ENCODE measurements at regions not wholly inside any gene's neighbourhood (a gene's known extent, or its start where the extent isn't known, plus 50 kb on each side); places are given as distances from the start of the nearest gene placed in this dataset.

DNA sequence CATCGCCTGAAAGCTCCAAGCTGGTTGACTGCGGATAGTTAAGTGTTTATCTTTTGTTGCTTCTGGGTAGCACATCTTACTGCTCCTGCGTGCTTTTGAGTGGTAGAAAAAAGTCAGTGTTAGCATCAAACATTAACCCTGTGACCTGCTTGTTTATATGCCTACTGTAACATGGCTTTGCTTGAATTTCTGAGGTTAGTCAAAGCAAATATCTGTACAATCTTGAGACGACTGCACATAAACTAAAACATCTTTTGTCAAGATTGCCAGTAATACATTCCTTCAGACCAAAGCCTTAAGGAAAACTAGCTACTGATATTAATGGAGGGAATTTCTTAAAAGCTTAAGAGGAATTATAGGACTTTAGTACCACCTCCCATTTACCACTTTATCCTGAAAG is 163.7 kb downstream of the BAMBI start:
- Histone ChIP-seq H3K4me3 (ENCODE audit: low read depth in 1 of 3, low read length in 3 of 3) (no peak overlapping the region), H3K9ac (ENCODE audit: low read depth in 1 of 2, low read length in 2 of 2) (no peak overlapping the region), H3K36me3 (ENCODE audit: control insufficient read depth in 4 of 4, insufficient read depth in 3 of 4, low read depth in 1 of 4, low read length in 3 of 4) (no peaks in the 10 kb centered on the region), H3K27ac (ENCODE audit: low read depth in 1 of 2, low read length in 2 of 2) (no peak overlapping the region), H3K27me3 (ENCODE audit: control insufficient read depth in 4 of 4, insufficient read depth in 4 of 4, low read length in 3 of 4) (no peaks in the 10 kb centered on the region), H3K4me1 (ENCODE audit: control insufficient read depth in 4 of 4, insufficient read depth in 4 of 4, low read length in 3 of 4) (no peaks in the 10 kb centered on the region), H3K9me3 (ENCODE audit: control insufficient read depth in 4 of 4, low read length in 3 of 4) (peaks cover 2 to 13% (median 8%) of the 10 kb centered on the region in 4 donors)
- DNase-seq (ENCODE audit: low spot score): no peak
- WGBS: 82% methylated on average over 4 of the region's 4 CpGs
- TF ChIP-seq, protein P1, sequence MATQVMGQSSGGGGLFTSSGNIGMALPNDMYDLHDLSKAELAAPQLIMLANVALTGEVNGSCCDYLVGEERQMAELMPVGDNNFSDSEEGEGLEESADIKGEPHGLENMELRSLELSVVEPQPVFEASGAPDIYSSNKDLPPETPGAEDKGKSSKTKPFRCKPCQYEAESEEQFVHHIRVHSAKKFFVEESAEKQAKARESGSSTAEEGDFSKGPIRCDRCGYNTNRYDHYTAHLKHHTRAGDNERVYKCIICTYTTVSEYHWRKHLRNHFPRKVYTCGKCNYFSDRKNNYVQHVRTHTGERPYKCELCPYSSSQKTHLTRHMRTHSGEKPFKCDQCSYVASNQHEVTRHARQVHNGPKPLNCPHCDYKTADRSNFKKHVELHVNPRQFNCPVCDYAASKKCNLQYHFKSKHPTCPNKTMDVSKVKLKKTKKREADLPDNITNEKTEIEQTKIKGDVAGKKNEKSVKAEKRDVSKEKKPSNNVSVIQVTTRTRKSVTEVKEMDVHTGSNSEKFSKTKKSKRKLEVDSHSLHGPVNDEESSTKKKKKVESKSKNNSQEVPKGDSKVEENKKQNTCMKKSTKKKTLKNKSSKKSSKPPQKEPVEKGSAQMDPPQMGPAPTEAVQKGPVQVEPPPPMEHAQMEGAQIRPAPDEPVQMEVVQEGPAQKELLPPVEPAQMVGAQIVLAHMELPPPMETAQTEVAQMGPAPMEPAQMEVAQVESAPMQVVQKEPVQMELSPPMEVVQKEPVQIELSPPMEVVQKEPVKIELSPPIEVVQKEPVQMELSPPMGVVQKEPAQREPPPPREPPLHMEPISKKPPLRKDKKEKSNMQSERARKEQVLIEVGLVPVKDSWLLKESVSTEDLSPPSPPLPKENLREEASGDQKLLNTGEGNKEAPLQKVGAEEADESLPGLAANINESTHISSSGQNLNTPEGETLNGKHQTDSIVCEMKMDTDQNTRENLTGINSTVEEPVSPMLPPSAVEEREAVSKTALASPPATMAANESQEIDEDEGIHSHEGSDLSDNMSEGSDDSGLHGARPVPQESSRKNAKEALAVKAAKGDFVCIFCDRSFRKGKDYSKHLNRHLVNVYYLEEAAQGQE (IDR thresholded peaks at IDR 0.05): no peak

DNA sequence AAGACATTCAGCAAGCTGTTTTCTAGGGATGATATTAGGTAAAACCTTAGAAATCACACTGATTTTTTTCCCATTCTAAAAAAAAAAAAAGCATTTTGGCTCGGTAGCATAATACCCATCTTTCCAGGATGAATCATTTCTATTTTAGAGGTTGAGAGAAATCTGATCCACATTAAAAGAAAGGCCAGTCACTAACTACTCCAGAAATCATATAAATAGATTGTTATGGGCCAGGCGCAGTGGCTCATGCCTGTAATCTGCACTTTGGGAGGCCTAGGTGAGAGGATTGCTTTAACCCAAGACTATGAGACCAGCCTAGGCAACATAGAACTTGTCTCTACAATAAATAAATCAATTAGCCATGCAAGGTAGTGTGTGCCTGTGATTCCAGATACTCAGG is 164.3 kb downstream of the BAMBI start:
- no peaks in the 10 kb centered on the region for H3K4me1 ChIP-seq (ENCODE audit: control insufficient read depth in 4 of 4, insufficient read depth in 4 of 4, low read length in 3 of 4)
- peaks cover 2 to 15% (median 8%) of the 10 kb centered on the region in 4 donors for H3K9me3 ChIP-seq (ENCODE audit: control insufficient read depth in 4 of 4, low read length in 3 of 4)
- H3K27ac ChIP-seq (ENCODE audit: low read depth in 1 of 2, low read length in 2 of 2): no peak overlapping the region
- H3K9ac ChIP-seq (ENCODE audit: low read depth in 1 of 2, low read length in 2 of 2): no peak overlapping the region
- no peaks in the 10 kb centered on the region for H3K27me3 ChIP-seq (ENCODE audit: control insufficient read depth in 4 of 4, insufficient read depth in 4 of 4, low read length in 3 of 4)
- H3K4me3 ChIP-seq (ENCODE audit: low read depth in 1 of 3, low read length in 3 of 3): no peak overlapping the region
- no peaks in the 10 kb centered on the region for H3K36me3 ChIP-seq (ENCODE audit: control insufficient read depth in 4 of 4, insufficient read depth in 3 of 4, low read depth in 1 of 4, low read length in 3 of 4)
- WGBS: 87% methylated on average over 2 of the region's 2 CpGs
- no peak for DNase-seq (ENCODE audit: low spot score)
- TF ChIP-seq, protein P2, sequence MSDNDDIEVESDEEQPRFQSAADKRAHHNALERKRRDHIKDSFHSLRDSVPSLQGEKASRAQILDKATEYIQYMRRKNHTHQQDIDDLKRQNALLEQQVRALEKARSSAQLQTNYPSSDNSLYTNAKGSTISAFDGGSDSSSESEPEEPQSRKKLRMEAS (IDR thresholded peaks at IDR 0.05): no peak
- no peak for TF ChIP-seq FOXA2 (IDR thresholded peaks at IDR 0.05)
- TF ChIP-seq, protein P3, sequence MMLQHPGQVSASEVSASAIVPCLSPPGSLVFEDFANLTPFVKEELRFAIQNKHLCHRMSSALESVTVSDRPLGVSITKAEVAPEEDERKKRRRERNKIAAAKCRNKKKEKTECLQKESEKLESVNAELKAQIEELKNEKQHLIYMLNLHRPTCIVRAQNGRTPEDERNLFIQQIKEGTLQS (IDR thresholded peaks at IDR 0.05): no peak
- no peak for TF ChIP-seq FOXA1 (IDR thresholded peaks at IDR 0.05)
- TF ChIP-seq, protein P4, sequence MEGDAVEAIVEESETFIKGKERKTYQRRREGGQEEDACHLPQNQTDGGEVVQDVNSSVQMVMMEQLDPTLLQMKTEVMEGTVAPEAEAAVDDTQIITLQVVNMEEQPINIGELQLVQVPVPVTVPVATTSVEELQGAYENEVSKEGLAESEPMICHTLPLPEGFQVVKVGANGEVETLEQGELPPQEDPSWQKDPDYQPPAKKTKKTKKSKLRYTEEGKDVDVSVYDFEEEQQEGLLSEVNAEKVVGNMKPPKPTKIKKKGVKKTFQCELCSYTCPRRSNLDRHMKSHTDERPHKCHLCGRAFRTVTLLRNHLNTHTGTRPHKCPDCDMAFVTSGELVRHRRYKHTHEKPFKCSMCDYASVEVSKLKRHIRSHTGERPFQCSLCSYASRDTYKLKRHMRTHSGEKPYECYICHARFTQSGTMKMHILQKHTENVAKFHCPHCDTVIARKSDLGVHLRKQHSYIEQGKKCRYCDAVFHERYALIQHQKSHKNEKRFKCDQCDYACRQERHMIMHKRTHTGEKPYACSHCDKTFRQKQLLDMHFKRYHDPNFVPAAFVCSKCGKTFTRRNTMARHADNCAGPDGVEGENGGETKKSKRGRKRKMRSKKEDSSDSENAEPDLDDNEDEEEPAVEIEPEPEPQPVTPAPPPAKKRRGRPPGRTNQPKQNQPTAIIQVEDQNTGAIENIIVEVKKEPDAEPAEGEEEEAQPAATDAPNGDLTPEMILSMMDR (IDR thresholded peaks at IDR 0.05; ENCODE audit: low read depth, low read length, missing input control): no peak
- no peak for TF ChIP-seq YY1 (IDR thresholded peaks at IDR 0.05)
- no peak for TF ChIP-seq RAD21 (IDR thresholded peaks at IDR 0.05)
- TF ChIP-seq, protein P5, sequence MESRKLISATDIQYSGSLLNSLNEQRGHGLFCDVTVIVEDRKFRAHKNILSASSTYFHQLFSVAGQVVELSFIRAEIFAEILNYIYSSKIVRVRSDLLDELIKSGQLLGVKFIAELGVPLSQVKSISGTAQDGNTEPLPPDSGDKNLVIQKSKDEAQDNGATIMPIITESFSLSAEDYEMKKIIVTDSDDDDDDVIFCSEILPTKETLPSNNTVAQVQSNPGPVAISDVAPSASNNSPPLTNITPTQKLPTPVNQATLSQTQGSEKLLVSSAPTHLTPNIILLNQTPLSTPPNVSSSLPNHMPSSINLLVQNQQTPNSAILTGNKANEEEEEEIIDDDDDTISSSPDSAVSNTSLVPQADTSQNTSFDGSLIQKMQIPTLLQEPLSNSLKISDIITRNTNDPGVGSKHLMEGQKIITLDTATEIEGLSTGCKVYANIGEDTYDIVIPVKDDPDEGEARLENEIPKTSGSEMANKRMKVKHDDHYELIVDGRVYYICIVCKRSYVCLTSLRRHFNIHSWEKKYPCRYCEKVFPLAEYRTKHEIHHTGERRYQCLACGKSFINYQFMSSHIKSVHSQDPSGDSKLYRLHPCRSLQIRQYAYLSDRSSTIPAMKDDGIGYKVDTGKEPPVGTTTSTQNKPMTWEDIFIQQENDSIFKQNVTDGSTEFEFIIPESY (IDR thresholded peaks at IDR 0.05): no peak
- no peak for TF ChIP-seq JUND (IDR thresholded peaks at IDR 0.05)
- TF ChIP-seq, protein P1 (IDR thresholded peaks at IDR 0.05): no peak
- TF ChIP-seq HNF4A (conservative IDR thresholded peaks at IDR 0.05): no peak
- TF ChIP-seq SP1 (IDR thresholded peaks at IDR 0.05): no peak
- no peak for TF ChIP-seq TAF1 (conservative IDR thresholded peaks at IDR 0.05)
- TF ChIP-seq RXRA (IDR thresholded peaks at IDR 0.05): no peak
- no peak for TF ChIP-seq GABPA (IDR thresholded peaks at IDR 0.05 in 1 of 2, conservative IDR thresholded peaks at IDR 0.05 in 1 of 2)
